Esophagus squamous epithelium (tissue), 4 donors: ENCODE measurements at regions not wholly inside any gene's neighbourhood (a gene's known extent, or its start where the extent isn't known, plus 50 kb on each side); places are given as distances from the start of the nearest gene placed in this dataset.

Source experiments
- POLR2A ChIP-seq, 4 donors: fragments of 450-650 bp; IDR thresholded peaks; one replicate each; pipeline ENCODE4 v1.6.1; 2017; ENCODE audit warnings: antibody characterized with exemption in 4 of 4, mild to moderate bottlenecking in 4 of 4, moderate library complexity in 3 of 4
- TF ChIP-seq, protein P1 (sequence below), 6 experiments: fragments of 450-650 bp in 4 of 6; fragments of 200-600 bp in 2 of 6; sonication (generic) in 2 of 6; IDR thresholded peaks; one replicate each; pipeline ENCODE4 v1.5.1; 2016 to 2019; ENCODE audit warnings: antibody characterized with exemption in 6 of 6, mild to moderate bottlenecking in 4 of 6, moderate library complexity in 4 of 6

DNA sequence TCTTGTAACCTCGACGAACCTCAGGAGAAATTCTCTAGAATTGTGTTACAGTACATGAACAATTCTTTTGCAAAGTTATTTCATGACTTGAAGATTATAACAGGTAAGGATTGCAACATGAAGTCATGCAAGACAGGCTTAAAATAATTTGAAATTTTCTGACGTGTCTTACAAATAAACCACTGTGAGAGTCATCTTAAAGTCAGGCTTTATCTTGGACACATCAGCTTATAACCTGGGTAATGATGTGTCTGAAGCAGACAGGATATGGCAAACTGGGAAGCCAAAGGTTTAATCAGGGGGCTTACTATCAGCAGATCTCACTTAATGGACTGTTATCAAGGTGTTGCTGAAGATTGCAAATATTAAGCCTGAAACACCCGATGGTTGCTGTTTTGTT is 407.8 kb downstream of the KLF5 start:
- TF ChIP-seq POLR2A (IDR thresholded peaks at IDR 0.05), result no peak
- TF ChIP-seq, protein P1, sequence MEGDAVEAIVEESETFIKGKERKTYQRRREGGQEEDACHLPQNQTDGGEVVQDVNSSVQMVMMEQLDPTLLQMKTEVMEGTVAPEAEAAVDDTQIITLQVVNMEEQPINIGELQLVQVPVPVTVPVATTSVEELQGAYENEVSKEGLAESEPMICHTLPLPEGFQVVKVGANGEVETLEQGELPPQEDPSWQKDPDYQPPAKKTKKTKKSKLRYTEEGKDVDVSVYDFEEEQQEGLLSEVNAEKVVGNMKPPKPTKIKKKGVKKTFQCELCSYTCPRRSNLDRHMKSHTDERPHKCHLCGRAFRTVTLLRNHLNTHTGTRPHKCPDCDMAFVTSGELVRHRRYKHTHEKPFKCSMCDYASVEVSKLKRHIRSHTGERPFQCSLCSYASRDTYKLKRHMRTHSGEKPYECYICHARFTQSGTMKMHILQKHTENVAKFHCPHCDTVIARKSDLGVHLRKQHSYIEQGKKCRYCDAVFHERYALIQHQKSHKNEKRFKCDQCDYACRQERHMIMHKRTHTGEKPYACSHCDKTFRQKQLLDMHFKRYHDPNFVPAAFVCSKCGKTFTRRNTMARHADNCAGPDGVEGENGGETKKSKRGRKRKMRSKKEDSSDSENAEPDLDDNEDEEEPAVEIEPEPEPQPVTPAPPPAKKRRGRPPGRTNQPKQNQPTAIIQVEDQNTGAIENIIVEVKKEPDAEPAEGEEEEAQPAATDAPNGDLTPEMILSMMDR (IDR thresholded peaks at IDR 0.05), result no peak
